GM23248 (cell line): ENCODE measurements at regions not wholly inside any gene's neighbourhood (a gene's known extent, or its start where the extent isn't known, plus 50 kb on each side); places are given as distances from the start of the nearest gene placed in this dataset.

Experiments used
- EZH2 ChIP-seq: fragments of 200-600 bp; sonication (generic); IDR thresholded peaks from 2 replicates; pipeline ENCODE4 v1.6.1; 2018; ENCODE audit warnings: antibody characterized with exemption, mild to moderate bottlenecking; ENCODE audit not compliant: insufficient read depth, poor library complexity, severe bottlenecking
- EZH2phosphoT487 ChIP-seq: fragments of 200-600 bp; sonication (generic); IDR thresholded peaks from 2 replicates; pipeline ENCODE4 v1.6.1; 2018; ENCODE audit warnings: antibody characterized with exemption, moderate library complexity, mild to moderate bottlenecking, low read depth; ENCODE audit not compliant: insufficient read depth

DNA sequence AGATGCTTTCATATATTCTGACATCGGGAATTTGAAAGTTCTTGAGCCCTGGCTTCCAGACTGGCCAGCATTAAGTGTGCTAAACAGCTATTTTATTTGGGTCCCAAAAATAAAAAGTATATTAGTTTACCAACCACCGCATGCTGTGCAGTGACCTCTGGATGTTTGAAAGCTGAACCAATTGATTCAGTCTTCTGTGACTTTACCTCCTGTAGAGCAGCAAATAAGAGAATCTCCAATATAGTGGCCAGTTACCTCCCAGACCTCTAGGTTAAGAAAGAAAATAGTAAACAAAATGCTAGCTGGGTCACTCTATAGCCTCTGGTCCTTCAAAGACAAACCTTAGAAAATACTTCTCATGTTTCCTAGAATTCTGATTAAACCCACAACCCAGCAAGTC is 424.6 kb upstream of the NFE2L3 start:
- TF ChIP-seq EZH2phosphoT487 (no peak), EZH2 (no peak)
